ENCODE measurements at regions not wholly inside any gene's neighbourhood (a gene's known extent, or its start where the extent isn't known, plus 50 kb on each side); places are given as distances from the start of the nearest gene placed in this dataset.
A peak's percentile ranks its signal among the peaks of the same experiment; 100 is the strongest.

GRCh38 chr7:47183862-47184590 is 397.9 kb downstream of the TNS3 start:
- Histone ChIP-seq H3K4ac (ENCODE audit: low read depth in 1 of 2, low read length in 2 of 2) (no peak overlapping the region), H2BK12ac (ENCODE audit: low read length in 2 of 2) (no peak overlapping the region), H2BK5ac (ENCODE audit: low read depth, low read length, poor library complexity, severe bottlenecking) (no peak overlapping the region), H3K9me3 (ENCODE audit: control insufficient read depth, low read length) (no peaks in the 10 kb centered on the region), H3K79me1 (replicated peaks; ENCODE audit: low read length, poor library complexity, severe bottlenecking) (no peaks in the 10 kb centered on the region), H2AK5ac (ENCODE audit: low read length, severe bottlenecking) (no peak overlapping the region), H2AFZ (ENCODE audit: low read depth, low read length) (no peak overlapping the region), H3K18ac (ENCODE audit: low read depth in 1 of 2, low read length in 2 of 2) (no peak overlapping the region), H3K36me3 (ENCODE audit: control insufficient read depth in 1 of 2, insufficient read depth in 2 of 2, low read depth in 1 of 2, low read length in 2 of 2) (no peaks in the 10 kb centered on the region), H3K14ac (ENCODE audit: low read length in 2 of 2) (no peak overlapping the region), H2BK15ac (ENCODE audit: low read depth, poor library complexity, severe bottlenecking) (no peak overlapping the region), H3K27me3 (ENCODE audit: control insufficient read depth in 1 of 2, insufficient read depth in 1 of 2, low read length in 2 of 2) (peaks cover 10 to 18% of the 10 kb centered on the region in 2 experiments), H3K4me2 (ENCODE audit: low read length, poor library complexity, severe bottlenecking) (no peak overlapping the region), H3K23ac (ENCODE audit: low read length in 2 of 2) (no peak overlapping the region), H3K4me3 (ENCODE audit: insufficient read depth in 1 of 2, low read depth in 1 of 2, low read length in 2 of 2) (no peak overlapping the region), H3K4me1 (ENCODE audit: control insufficient read depth, insufficient read depth, low read depth, low read length) (peaks cover 4% of the 10 kb centered on the region), H2BK120ac (ENCODE audit: low read depth, low read length) (no peak overlapping the region), H3K27ac (ENCODE audit: low read length, poor library complexity, severe bottlenecking) (no peak overlapping the region), H4K8ac (ENCODE audit: low read length) (no peak overlapping the region), H3K9ac (ENCODE audit: low read length) (no peak overlapping the region), H4K91ac (ENCODE audit: low read length) (no peak overlapping the region)
- WGBS = 80% methylated on average over 11 of the region's 12 CpGs
- DNase-seq = no peak

- Histone ChIP-seq H3K27me3 (ENCODE audit: control insufficient read depth in 1 of 2, insufficient read depth in 1 of 2, low read length in 2 of 2) (peaks cover 16 to 18% of the 10 kb centered on the region in 2 experiments), H2AK5ac (ENCODE audit: low read length, severe bottlenecking) (no peak overlapping the region), H3K14ac (ENCODE audit: low read length in 2 of 2) (no peak overlapping the region), H3K79me1 (replicated peaks; ENCODE audit: low read length, poor library complexity, severe bottlenecking) (no peaks in the 10 kb centered on the region), H4K8ac (ENCODE audit: low read length) (no peak overlapping the region), H2AFZ (ENCODE audit: low read depth, low read length) (no peak overlapping the region), H2BK5ac (ENCODE audit: low read depth, low read length, poor library complexity, severe bottlenecking) (no peak overlapping the region), H3K4me2 (ENCODE audit: low read length, poor library complexity, severe bottlenecking) (no peak overlapping the region), H4K91ac (ENCODE audit: low read length) (no peak overlapping the region), H3K4me3 (ENCODE audit: insufficient read depth in 1 of 2, low read depth in 1 of 2, low read length in 2 of 2) (no peak overlapping the region), H2BK15ac (ENCODE audit: low read depth, poor library complexity, severe bottlenecking) (no peak overlapping the region), H2BK120ac (ENCODE audit: low read depth, low read length) (no peak overlapping the region), H3K36me3 (ENCODE audit: control insufficient read depth in 1 of 2, insufficient read depth in 2 of 2, low read depth in 1 of 2, low read length in 2 of 2) (no peaks in the 10 kb centered on the region), H3K9ac (ENCODE audit: low read length) (no peak overlapping the region), H3K18ac (ENCODE audit: low read depth in 1 of 2, low read length in 2 of 2) (no peak overlapping the region), H2BK12ac (ENCODE audit: low read length in 2 of 2) (peak overlapping the region in 1 of 2 experiments; percentile 14), H3K4me1 (ENCODE audit: control insufficient read depth, insufficient read depth, low read depth, low read length) (peaks cover 4% of the 10 kb centered on the region), H3K23ac (ENCODE audit: low read length in 2 of 2) (no peak overlapping the region), H3K4ac (ENCODE audit: low read depth in 1 of 2, low read length in 2 of 2) (no peak overlapping the region), H3K27ac (ENCODE audit: low read length, poor library complexity, severe bottlenecking) (no peak overlapping the region), H3K9me3 (ENCODE audit: control insufficient read depth, low read length) (no peaks in the 10 kb centered on the region)
- DNase-seq = no peak
- WGBS = 87% methylated on average over 4 of the region's 4 CpGs
Measured at GRCh38 chr7:47181746-47182361, 400.1 kb downstream of the TNS3 start.

GRCh38 chr7:47180516-47180826 is 401.4 kb downstream of the TNS3 start:
- no peak overlapping the region for H3K23ac ChIP-seq (ENCODE audit: low read length in 2 of 2)
- no peak overlapping the region for H3K4me2 ChIP-seq (ENCODE audit: low read length, poor library complexity, severe bottlenecking)
- no peaks in the 10 kb centered on the region for H3K79me1 ChIP-seq (replicated peaks; ENCODE audit: low read length, poor library complexity, severe bottlenecking)
- WGBS = 64% methylated on average over 3 of the region's 3 CpGs
- H3K36me3 ChIP-seq (ENCODE audit: control insufficient read depth in 1 of 2, insufficient read depth in 2 of 2, low read depth in 1 of 2, low read length in 2 of 2) = no peaks in the 10 kb centered on the region
- no peak overlapping the region for H3K14ac ChIP-seq (ENCODE audit: low read length in 2 of 2)
- no peak overlapping the region for H3K27ac ChIP-seq (ENCODE audit: low read length, poor library complexity, severe bottlenecking)
- H4K91ac ChIP-seq (ENCODE audit: low read length) = no peak overlapping the region
- peak overlapping the region; percentile 30 for H3K9ac ChIP-seq (ENCODE audit: low read length)
- H2BK12ac ChIP-seq (ENCODE audit: low read length in 2 of 2) = peak overlapping the region in 1 of 2 experiments; percentile 84
- H3K4ac ChIP-seq (ENCODE audit: low read depth in 1 of 2, low read length in 2 of 2) = peak overlapping the region in 1 of 2 experiments; percentile 11
- DNase-seq = peak; percentile 13
- H2BK5ac ChIP-seq (ENCODE audit: low read depth, low read length, poor library complexity, severe bottlenecking) = no peak overlapping the region
- peaks cover 13 to 14% of the 10 kb centered on the region in 2 experiments for H3K27me3 ChIP-seq (ENCODE audit: control insufficient read depth in 1 of 2, insufficient read depth in 1 of 2, low read length in 2 of 2)
- H2AFZ ChIP-seq (ENCODE audit: low read depth, low read length) = no peak overlapping the region
- H2BK120ac ChIP-seq (ENCODE audit: low read depth, low read length) = no peak overlapping the region
- no peak overlapping the region for H4K8ac ChIP-seq (ENCODE audit: low read length)
- peaks cover 4% of the 10 kb centered on the region for H3K4me1 ChIP-seq (ENCODE audit: control insufficient read depth, insufficient read depth, low read depth, low read length)
- H3K18ac ChIP-seq (ENCODE audit: low read depth in 1 of 2, low read length in 2 of 2) = no peak overlapping the region
- H2BK15ac ChIP-seq (ENCODE audit: low read depth, poor library complexity, severe bottlenecking) = no peak overlapping the region
- no peak overlapping the region for H2AK5ac ChIP-seq (ENCODE audit: low read length, severe bottlenecking)
- no peaks in the 10 kb centered on the region for H3K9me3 ChIP-seq (ENCODE audit: control insufficient read depth, low read length)
- no peak overlapping the region for H3K4me3 ChIP-seq (ENCODE audit: insufficient read depth in 1 of 2, low read depth in 1 of 2, low read length in 2 of 2)

- Histone ChIP-seq H3K4me3 (ENCODE audit: insufficient read depth in 1 of 2, low read depth in 1 of 2, low read length in 2 of 2) (no peak overlapping the region), H2BK15ac (ENCODE audit: low read depth, poor library complexity, severe bottlenecking) (peak overlapping the region; percentile 3), H3K18ac (ENCODE audit: low read depth in 1 of 2, low read length in 2 of 2) (peak overlapping the region in 1 of 2 experiments; percentile 21), H2AFZ (ENCODE audit: low read depth, low read length) (no peak overlapping the region), H3K27me3 (ENCODE audit: control insufficient read depth in 1 of 2, insufficient read depth in 1 of 2, low read length in 2 of 2) (peaks cover 13 to 14% of the 10 kb centered on the region in 2 experiments), H3K9ac (ENCODE audit: low read length) (peak overlapping the region; percentile 39), H3K27ac (ENCODE audit: low read length, poor library complexity, severe bottlenecking) (no peak overlapping the region), H2AK5ac (ENCODE audit: low read length, severe bottlenecking) (no peak overlapping the region), H3K79me1 (replicated peaks; ENCODE audit: low read length, poor library complexity, severe bottlenecking) (no peaks in the 10 kb centered on the region), H3K4ac (ENCODE audit: low read depth in 1 of 2, low read length in 2 of 2) (peak overlapping the region in 1 of 2 experiments; percentile 10), H3K4me2 (ENCODE audit: low read length, poor library complexity, severe bottlenecking) (no peak overlapping the region), H3K9me3 (ENCODE audit: control insufficient read depth, low read length) (no peaks in the 10 kb centered on the region), H2BK120ac (ENCODE audit: low read depth, low read length) (peak overlapping the region; percentile 45), H2BK5ac (ENCODE audit: low read depth, low read length, poor library complexity, severe bottlenecking) (no peak overlapping the region), H3K36me3 (ENCODE audit: control insufficient read depth in 1 of 2, insufficient read depth in 2 of 2, low read depth in 1 of 2, low read length in 2 of 2) (no peaks in the 10 kb centered on the region), H3K23ac (ENCODE audit: low read length in 2 of 2) (no peak overlapping the region), H3K4me1 (ENCODE audit: control insufficient read depth, insufficient read depth, low read depth, low read length) (peaks cover 4% of the 10 kb centered on the region), H3K14ac (ENCODE audit: low read length in 2 of 2) (no peak overlapping the region), H4K8ac (ENCODE audit: low read length) (peak overlapping the region; percentile 35), H4K91ac (ENCODE audit: low read length) (peak overlapping the region; percentile 78), H2BK12ac (ENCODE audit: low read length in 2 of 2) (peak overlapping the region in 1 of 2 experiments; percentile 84)
- peak; percentile 78 for DNase-seq
- 49% methylated on average over 7 of the region's 8 CpGs for WGBS
Measured at GRCh38 chr7:47179812-47180515, 401.9 kb downstream of the TNS3 start.

Measured in mesenchymal stem cell (in vitro differentiated cells and primary cell).